Skeletal muscle tissue (tissue), 3 donors: ENCODE measurements at regions not wholly inside any gene's neighbourhood (a gene's known extent, or its start where the extent isn't known, plus 50 kb on each side); places are given as distances from the start of the nearest gene placed in this dataset.
"Not testable (repeated sequence)": the region's sequence is repeated elsewhere in the genome, so short reads cannot be mapped to it uniquely, and the experiment has no call there.

Source experiments
- H3K27ac ChIP-seq: one replicate; pipeline ENCODE4 v1.7.0; 2013; ENCODE audit warnings: mild to moderate bottlenecking, low read depth, low read length, inconsistent platforms
- H3K27me3 ChIP-seq, 3 donors: one replicate each; pipeline ENCODE4 v1.7.0; 2013; ENCODE audit warnings: low read length in 3 of 3; ENCODE audit not compliant: control insufficient read depth in 3 of 3, insufficient read depth in 3 of 3
- H3K36me3 ChIP-seq, 3 donors: one replicate each; pipeline ENCODE4 v1.7.0; 2013; ENCODE audit warnings: low read length in 3 of 3; ENCODE audit not compliant: control insufficient read depth in 3 of 3, insufficient read depth in 3 of 3
- H3K4me1 ChIP-seq, 3 donors: one replicate each; pipeline ENCODE4 v1.7.0; 2013; ENCODE audit warnings: low read length in 3 of 3, mild to moderate bottlenecking in 3 of 3; ENCODE audit not compliant: control insufficient read depth in 3 of 3, insufficient read depth in 3 of 3
- H3K4me3 ChIP-seq, 3 donors: one replicate each; pipeline ENCODE4 v1.7.0; 2013; ENCODE audit warnings: low read length in 3 of 3
- H3K9ac ChIP-seq, 3 donors: one replicate each; pipeline ENCODE4 v1.7.0; 2013; ENCODE audit warnings: low read length in 3 of 3, mild to moderate bottlenecking in 3 of 3, moderate library complexity in 2 of 3, low read depth in 1 of 3
- H3K9me3 ChIP-seq, 3 donors: one replicate each; pipeline ENCODE4 v1.7.0; 2013; ENCODE audit warnings: low read length in 3 of 3; ENCODE audit not compliant: control insufficient read depth in 3 of 3
- donor health status: Osteomylitis.

- Histone ChIP-seq H3K36me3 (no peaks in the 10 kb centered on the region), H3K4me3 (no peak overlapping the region), H3K27me3 (no peaks in the 10 kb centered on the region), H3K4me1 (peaks cover 0 to 7% (median 6%) of the 10 kb centered on the region in 3 donors), H3K9me3 (no peaks in the 10 kb centered on the region), H3K27ac (no peak overlapping the region), H3K9ac (peak overlapping the region in 1 of 3 donors; percentile 34)
Observed at GRCh38 chr1:118388301-118388959, 203.4 kb upstream of the SPAG17 start.

- H3K9ac ChIP-seq: no peak overlapping the region
- no peaks in the 10 kb centered on the region for H3K36me3 ChIP-seq
- H3K27ac ChIP-seq: no peak overlapping the region
- H3K4me1 ChIP-seq: no peaks in the 10 kb centered on the region
- no peaks in the 10 kb centered on the region for H3K27me3 ChIP-seq
- H3K9me3 ChIP-seq: no peaks in the 10 kb centered on the region
- no peak overlapping the region for H3K4me3 ChIP-seq
Observed at GRCh38 chr1:118381197-118381869, 196.3 kb upstream of the SPAG17 start.

GRCh38 chr1:118377183-118377582 is 192.2 kb upstream of the SPAG17 start:
- not testable (repeated sequence) for H3K27ac ChIP-seq, H3K4me1 ChIP-seq, H3K9me3 ChIP-seq, H3K4me3 ChIP-seq, H3K36me3 ChIP-seq, H3K27me3 ChIP-seq, H3K9ac ChIP-seq

- H3K9me3 ChIP-seq: peaks cover 0 to 2% (median 0%) of the 10 kb centered on the region in 3 donors
- no peaks in the 10 kb centered on the region for H3K36me3 ChIP-seq
- H3K9ac ChIP-seq: no peak overlapping the region
- no peak overlapping the region for H3K27ac ChIP-seq
- no peak overlapping the region for H3K4me3 ChIP-seq
- no peaks in the 10 kb centered on the region for H3K27me3 ChIP-seq
- peaks cover 0 to 3% (median 0%) of the 10 kb centered on the region in 3 donors for H3K4me1 ChIP-seq
Observed at GRCh38 chr1:118371612-118372011, 186.6 kb upstream of the SPAG17 start.

GRCh38 chr1:118370861-118371260 is 185.8 kb upstream of the SPAG17 start:
- H3K9ac ChIP-seq: no peak overlapping the region
- peaks cover 0 to 2% (median 0%) of the 10 kb centered on the region in 3 donors for H3K9me3 ChIP-seq
- no peaks in the 10 kb centered on the region for H3K27me3 ChIP-seq
- no peaks in the 10 kb centered on the region for H3K4me1 ChIP-seq
- no peaks in the 10 kb centered on the region for H3K36me3 ChIP-seq
- no peak overlapping the region for H3K4me3 ChIP-seq
- no peak overlapping the region for H3K27ac ChIP-seq

- Histone ChIP-seq H3K27ac (no peak overlapping the region), H3K27me3 (no peaks in the 10 kb centered on the region), H3K9me3 (peaks cover 0 to 12% (median 2%) of the 10 kb centered on the region in 3 donors), H3K4me1 (no peaks in the 10 kb centered on the region), H3K9ac (no peak overlapping the region), H3K4me3 (no peak overlapping the region), H3K36me3 (no peaks in the 10 kb centered on the region)
Observed at GRCh38 chr1:118366286-118366685, 181.3 kb upstream of the SPAG17 start.

GRCh38 chr1:118364882-118365281 is 179.9 kb upstream of the SPAG17 start:
- Histone ChIP-seq H3K4me1 (no peaks in the 10 kb centered on the region), H3K4me3 (no peak overlapping the region), H3K9ac (no peak overlapping the region), H3K27me3 (no peaks in the 10 kb centered on the region), H3K36me3 (no peaks in the 10 kb centered on the region), H3K9me3 (peaks cover 0 to 12% (median 0%) of the 10 kb centered on the region in 3 donors), H3K27ac (no peak overlapping the region)

- no peaks in the 10 kb centered on the region for H3K27me3 ChIP-seq
- no peaks in the 10 kb centered on the region for H3K36me3 ChIP-seq
- H3K4me1 ChIP-seq: no peaks in the 10 kb centered on the region
- no peak overlapping the region for H3K9ac ChIP-seq
- no peak overlapping the region for H3K4me3 ChIP-seq
- peaks cover 0 to 12% (median 0%) of the 10 kb centered on the region in 3 donors for H3K9me3 ChIP-seq
- no peak overlapping the region for H3K27ac ChIP-seq
Observed at GRCh38 chr1:118363396-118363795, 178.4 kb upstream of the SPAG17 start.

- Histone ChIP-seq H3K9me3 (peaks cover 0 to 15% (median 0%) of the 10 kb centered on the region in 3 donors), H3K27ac (no peak overlapping the region), H3K27me3 (no peaks in the 10 kb centered on the region), H3K4me3 (no peak overlapping the region), H3K9ac (no peak overlapping the region), H3K36me3 (no peaks in the 10 kb centered on the region), H3K4me1 (no peaks in the 10 kb centered on the region)
Observed at GRCh38 chr1:118360817-118361216, 175.8 kb upstream of the SPAG17 start.

- Histone ChIP-seq H3K9ac (no peak overlapping the region), H3K4me1 (no peaks in the 10 kb centered on the region), H3K27me3 (no peaks in the 10 kb centered on the region), H3K4me3 (no peak overlapping the region), H3K36me3 (no peaks in the 10 kb centered on the region), H3K9me3 (no peaks in the 10 kb centered on the region), H3K27ac (no peak overlapping the region)
Observed at GRCh38 chr1:118346936-118347335, 161.9 kb upstream of the SPAG17 start.
